HepG2 (cell line): ENCODE measurements at regions not wholly inside any gene's neighbourhood (a gene's known extent, or its start where the extent isn't known, plus 50 kb on each side); places are given as distances from the start of the nearest gene placed in this dataset.

Experiments
- ATAC-seq: fragments of 200-7000 bp; cut with Tn5 transposase; 3 replicates; pipeline ENCODE4 v1.9.1; 2020; ENCODE audit warnings: mild to moderate bottlenecking, moderate library complexity
- BruUV-seq: library from RNA; stranded (reverse); fragments of 400-500 nt; replicated peaks from 2 replicates; lab custom pipeline; 2021; lab: Mats Ljungman, UMichigan
- CTCF ChIA-PET: fragments of 300-600 bp; formaldehyde crosslinking; extraction: SDS; loops from one replicate; lab custom pipeline; 2021; ENCODE audit warnings: low total read pairs, inconsistent platforms, low intra/inter-chr PET ratio; lab: Yijun Ruan, JAX
- POLR2A ChIA-PET: fragments of 350-600 bp; sonication (Branson Sonifier 250); formaldehyde crosslinking; loops from one replicate; lab custom pipeline; 2020; ENCODE audit warnings: antibody characterized with exemption, inconsistent platforms; lab: Yijun Ruan, JAX
- DNase-seq: peaks from one replicate; pipeline ENCODE4 v3.0.0-alpha.2; 2015; ENCODE audit warnings: low spot score
- FAIRE-seq: peaks from 3 replicates; lab custom pipeline; 2011; peaks lifted over from hg19 to GRCh38; lab: Jason Lieb, UNC
- H2AFZ ChIP-seq: one replicate; pipeline ENCODE4 v1.6.1; 2011; ENCODE audit warnings: low read length, inconsistent platforms
- H3K27ac ChIP-seq: fragments of 300-600 bp; 3 replicates; pipeline ENCODE4 v1.8.0; 2011; ENCODE audit warnings: mixed run types, mild to moderate bottlenecking, mixed read lengths, low read length, inconsistent platforms; ENCODE audit not compliant: insufficient read depth; ENCODE audit errors: extremely low read length
- H3K27me3 ChIP-seq, 2 experiments: fragments of 200-600 bp in 1 of 2; 2 replicates in 1 of 2; 3 replicates in 1 of 2; pipeline versions ENCODE4 v1.6.0 to v1.8.0; 2011; ENCODE audit warnings: low read length in 2 of 2, mild to moderate bottlenecking in 2 of 2, moderate library complexity in 2 of 2, inconsistent platforms in 1 of 2; ENCODE audit not compliant: insufficient read depth in 2 of 2, control insufficient read depth in 1 of 2
- H3K36me3 ChIP-seq, 2 experiments: fragments of 200-600 bp in 1 of 2; replicated peaks in 1 of 2; 2 replicates in 1 of 2; 3 replicates in 1 of 2; pipeline versions ENCODE4 v1.5.1 to v1.8.0; 2011; ENCODE audit warnings: low read length in 2 of 2, inconsistent platforms in 1 of 2; ENCODE audit not compliant: insufficient read depth in 2 of 2, control insufficient read depth in 1 of 2
- H3K4me1 ChIP-seq: 2 replicates; pipeline ENCODE4 v1.5.1; 2012; ENCODE audit warnings: low read length, inconsistent platforms; ENCODE audit not compliant: insufficient read depth
- H3K4me2 ChIP-seq: 2 replicates; pipeline ENCODE4 v1.6.0; 2011; ENCODE audit warnings: low read depth, low read length, inconsistent platforms
- H3K4me3 ChIP-seq, 3 experiments: fragments of 200-600 bp in 1 of 3; sonication (generic), shearing (Covaris generic) in 1 of 3; replicated peaks in 1 of 3; 2 replicates each; pipeline ENCODE4 v1.5.1; 2011 to 2016; ENCODE audit warnings: low read length in 3 of 3, inconsistent platforms in 2 of 3, low read depth in 2 of 3, mild to moderate bottlenecking in 2 of 3, control low read depth in 1 of 3, mixed read lengths in 1 of 3; ENCODE audit not compliant: insufficient read depth in 1 of 3
- H3K79me2 ChIP-seq: one replicate; pipeline ENCODE4 v1.6.1; 2011; ENCODE audit warnings: low read length, inconsistent platforms; ENCODE audit not compliant: insufficient read depth
- H3K9ac ChIP-seq: 2 replicates; pipeline ENCODE4 v1.6.0; 2011; ENCODE audit warnings: mild to moderate bottlenecking, low read depth, low read length, inconsistent platforms; ENCODE audit not compliant: insufficient read depth
- H3K9me3 ChIP-seq: 2 replicates; pipeline ENCODE4 v1.5.1; 2012; ENCODE audit warnings: mild to moderate bottlenecking, low read length
- H4K20me1 ChIP-seq: 2 replicates; pipeline ENCODE4 v1.6.0; 2011; ENCODE audit warnings: inconsistent platforms, mild to moderate bottlenecking, low read length, moderate library complexity; ENCODE audit not compliant: insufficient read depth
- CBX2 ChIP-seq, 2 experiments: fragments of 200-600 bp in 1 of 2; sonication (generic); formaldehyde crosslinking in 1 of 2; IDR thresholded peaks; 2 replicates each; pipeline versions ENCODE4 v1.7.0 to v1.8.1; 2018 to 2022; ENCODE audit warnings: low read depth in 2 of 2, low read length in 1 of 2, mild to moderate bottlenecking in 1 of 2, missing genetic modification reagents in 1 of 2
- CHD4 ChIP-seq: fragments of 200-600 bp; sonication (generic); IDR thresholded peaks from 2 replicates; pipeline ENCODE4 v1.7.0; 2017; ENCODE audit warnings: mild to moderate bottlenecking, low read length, borderline replicate concordance
- KLF6 ChIP-seq: IDR thresholded peaks from 2 replicates; pipeline ENCODE4 v1.8.0; 2016; ENCODE audit warnings: missing biosample characterization, missing genetic modification reagents
- NAIF1 ChIP-seq: sonication (generic); formaldehyde crosslinking; IDR thresholded peaks from 2 replicates; pipeline ENCODE4 v1.5.0; 2020; ENCODE audit warnings: mild to moderate bottlenecking, missing genetic modification reagents, borderline replicate concordance
- POGZ ChIP-seq: sonication (generic); formaldehyde crosslinking; IDR thresholded peaks from 2 replicates; pipeline ENCODE4 v1.4.0; 2020; ENCODE audit warnings: mild to moderate bottlenecking, missing genetic modification reagents
- SPEN ChIP-seq: sonication (generic); formaldehyde crosslinking; IDR thresholded peaks from 2 replicates; pipeline ENCODE4 v1.5.1; 2020; ENCODE audit warnings: low read depth, mild to moderate bottlenecking, missing genetic modification reagents
- TFE3 ChIP-seq: IDR thresholded peaks from 2 replicates; pipeline ENCODE4 v1.6.1; 2016
- U2AF2 ChIP-seq: fragments of 200-400 bp; formaldehyde crosslinking; IDR thresholded peaks from 2 replicates; pipeline ENCODE4 v1.6.1; 2017; ENCODE audit warnings: low read depth, mild to moderate bottlenecking, low read length
- ZFYVE20 ChIP-seq: sonication (generic); formaldehyde crosslinking; IDR thresholded peaks from 2 replicates; pipeline ENCODE4 v1.8.0; 2023; ENCODE audit warnings: low read depth, mild to moderate bottlenecking, moderate library complexity, missing genetic modification reagents, borderline replicate concordance
- ZNF256 ChIP-seq: sonication (generic); formaldehyde crosslinking; conservative IDR thresholded peaks from 2 replicates; pipeline ENCODE4 v1.4.0; 2020; ENCODE audit warnings: missing genetic modification reagents
- ZNF446 ChIP-seq: sonication (generic); formaldehyde crosslinking; IDR thresholded peaks from 2 replicates; pipeline ENCODE4 v1.5.0; 2020; ENCODE audit warnings: mild to moderate bottlenecking, missing genetic modification reagents
- ZNF510 ChIP-seq: sonication (generic); formaldehyde crosslinking; IDR thresholded peaks from 2 replicates; pipeline ENCODE4 v1.4.0; 2020; ENCODE audit warnings: low read depth, mild to moderate bottlenecking, missing genetic modification reagents
- ZSCAN25 ChIP-seq: sonication (generic); formaldehyde crosslinking; IDR thresholded peaks from 2 replicates; pipeline ENCODE4 v1.8.0; 2022; ENCODE audit warnings: mild to moderate bottlenecking, missing genetic modification reagents
- WGBS: methylation state at CpG from one replicate; pipeline ENCODE4 v1.1.6; 2017; ENCODE audit warnings: low lambda C conversion rate; 5-methylcytosine and 5-hydroxymethylcytosine counted together
- in situ Hi-C: cut with HindIII; loops from 2 replicates; pipeline ENCODE4 v1.10.0; 2017; ENCODE audit warnings: low pct_unique_long_range_greater_than_20kb; ENCODE audit not compliant: extremely low pct_ligation_motif_present
- intact Hi-C: fragments of 100-400 bp; cut with micrococcal nuclease; formaldehyde crosslinking; loops from one replicate; pipeline ENCODE4 v1.10.0; 2022; ENCODE audit not compliant: unreplicated experiment

DNA sequence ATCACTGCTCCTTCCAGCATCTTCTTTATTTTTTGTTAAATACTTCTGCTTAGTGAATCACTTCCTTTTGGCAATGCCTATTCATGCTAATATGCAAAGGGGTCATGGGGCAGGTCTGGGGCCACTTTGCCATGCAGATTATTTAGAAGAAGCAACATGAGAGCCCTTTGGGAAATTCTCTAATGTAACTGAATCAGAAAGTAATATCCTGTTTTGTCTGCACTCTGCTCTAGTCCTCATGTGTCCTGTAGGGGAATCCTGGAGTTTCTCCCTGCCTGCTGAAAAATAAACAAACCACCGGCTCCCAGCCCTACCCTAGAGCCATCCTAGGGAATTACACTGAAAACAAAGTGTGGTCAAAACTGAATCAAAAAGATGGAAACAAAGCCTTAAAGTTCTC, 176.5 kb upstream of the POU2AF2 start:
- TF ChIP-seq KLF6 (CRISPR knock-in tag): no peak
- no peak for TF ChIP-seq POGZ
- TF ChIP-seq CBX2 (IDR thresholded peaks at IDR 0.05; ENCODE audit: low read depth, low read length): no peak
- TF ChIP-seq CBX2 (CRISPR knock-in tag; IDR thresholded peaks at IDR 0.05; ENCODE audit: low read depth): no peak
- TF ChIP-seq ZNF510: no peak
- TF ChIP-seq SPEN (CRISPR knock-in tag): no peak
- TF ChIP-seq ZFYVE20 (CRISPR knock-in tag): no peak
- no peak for TF ChIP-seq ZNF256
- no peak for TF ChIP-seq ZSCAN25 (CRISPR knock-in tag)
- TF ChIP-seq NAIF1: no peak
- TF ChIP-seq U2AF2: no peak
- TF ChIP-seq ZNF446 (CRISPR knock-in tag): no peak
- Histone ChIP-seq H3K4me1 (no peaks in the 10 kb centered on the region), H3K9ac (no peak overlapping the region), H3K27ac (no peak overlapping the region), H4K20me1 (no peaks in the 10 kb centered on the region), H3K79me2 (no peaks in the 10 kb centered on the region), H3K4me2 (no peak overlapping the region), H2AFZ (no peak overlapping the region), H3K4me3 (no peak overlapping the region), H3K9me3 (peaks cover 11% of the 10 kb centered on the region), H3K36me3 (no peaks in the 10 kb centered on the region), H3K27me3 (no peaks in the 10 kb centered on the region)
- ChIA-PET CTCF (no interaction called here), POLR2A (no interaction called here)
- peak; percentile 45 for DNase-seq
- FAIRE-seq: peak; percentile 23
- intact Hi-C loops (no loop called here), in situ Hi-C loops (no loop called here)
- no TSS peak for BruUV-seq
- ATAC-seq: peak; percentile 100
- 0% methylated on average over 1 of the region's 1 CpG for WGBS

DNA sequence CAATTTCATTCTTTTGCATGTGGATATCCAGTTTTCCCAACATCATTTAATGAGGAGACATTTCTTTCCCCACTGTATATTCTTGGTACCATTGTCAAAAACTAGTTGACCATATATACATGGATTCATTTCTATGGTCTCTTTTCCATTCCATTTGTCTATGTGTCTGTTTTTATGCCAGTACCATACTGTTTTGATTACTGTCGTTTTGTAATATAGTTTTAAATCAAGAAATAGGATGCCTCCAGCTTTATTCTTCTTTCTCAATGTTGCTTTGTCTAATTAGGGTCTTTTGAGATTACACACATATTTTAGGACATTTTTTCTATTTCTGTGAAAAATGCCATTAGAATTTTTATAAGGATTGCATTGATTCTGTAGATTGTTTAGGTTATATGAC, 177.5 kb upstream of the POU2AF2 start:
- no peak overlapping the region for H3K9ac ChIP-seq
- no peak for ATAC-seq
- H3K4me2 ChIP-seq: no peak overlapping the region
- H3K27me3 ChIP-seq: no peaks in the 10 kb centered on the region
- no peaks in the 10 kb centered on the region for H3K79me2 ChIP-seq
- ChIA-PET CTCF (no interaction called here), POLR2A (no interaction called here)
- no peaks in the 10 kb centered on the region for H3K36me3 ChIP-seq
- intact Hi-C loops: no loop called here
- DNase-seq: no peak
- no peak overlapping the region for H3K4me3 ChIP-seq
- BruUV-seq: no TSS peak
- FAIRE-seq: no peak
- no peak overlapping the region for H2AFZ ChIP-seq
- in situ Hi-C loops: no loop called here
- no peak for TF ChIP-seq TFE3
- 0 out of 2 replicates have a peak, but pooled peaks have one; percentile 30 for TF ChIP-seq CHD4
- TF ChIP-seq, all 625 proteins: peak for 1
- Histone ChIP-seq H3K9me3 (peaks cover 11% of the 10 kb centered on the region), H3K4me1 (no peaks in the 10 kb centered on the region), H4K20me1 (no peaks in the 10 kb centered on the region), H3K27ac (no peak overlapping the region)
- WGBS: 3% methylated on average over 1 of the region's 1 CpG
